HEK293 (cell line): ENCODE measurements at regions not wholly inside any gene's neighbourhood (a gene's known extent, or its start where the extent isn't known, plus 50 kb on each side); places are given as distances from the start of the nearest gene placed in this dataset.

Source experiments
- TF ChIP-seq, protein P1 (sequence below): fragments of 450-650 bp; formaldehyde crosslinking; IDR thresholded peaks from 2 replicates; pipeline ENCODE4 v1.5.1; 2016; ENCODE audit warnings: missing biosample characterization, missing genetic modification characterization
- TF ChIP-seq, protein P2 (sequence below): fragments of 450-650 bp; formaldehyde crosslinking; conservative IDR thresholded peaks from 2 replicates; pipeline ENCODE4 v1.5.1; 2016; ENCODE audit warnings: low read depth, missing biosample characterization, missing genetic modification characterization
- TF ChIP-seq, protein P3 (sequence below): IDR thresholded peaks from 2 replicates; pipeline ENCODE4 v1.6.1; 2011; ENCODE audit warnings: mild to moderate bottlenecking, low read depth, low read length, borderline replicate concordance
- TF ChIP-seq, protein P4 (sequence below): fragments of 450-650 bp; formaldehyde crosslinking; IDR thresholded peaks from 2 replicates; pipeline ENCODE4 v1.5.1; 2016; ENCODE audit warnings: missing biosample characterization, missing genetic modification characterization, low read depth

DNA sequence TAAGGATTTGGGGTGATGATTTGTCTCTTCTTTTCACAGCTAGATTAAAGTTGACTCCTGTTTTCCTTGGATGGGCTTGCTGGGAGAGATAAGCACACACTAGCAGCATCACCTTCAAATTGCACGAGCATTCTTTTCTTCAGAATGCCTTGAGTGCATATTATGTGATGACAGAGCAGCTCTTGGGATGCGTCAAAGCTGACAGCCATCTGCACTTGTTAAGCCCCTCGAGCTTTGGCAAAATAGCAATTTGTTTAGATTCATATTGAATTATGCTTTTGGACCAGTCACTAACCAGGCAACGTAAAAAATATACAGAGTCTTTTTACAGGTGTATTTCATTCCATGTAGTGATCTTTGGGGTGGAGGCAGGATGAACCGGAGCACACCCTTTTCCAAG is 407.0 kb downstream of the FUT8 start:
- TF ChIP-seq, protein P1, sequence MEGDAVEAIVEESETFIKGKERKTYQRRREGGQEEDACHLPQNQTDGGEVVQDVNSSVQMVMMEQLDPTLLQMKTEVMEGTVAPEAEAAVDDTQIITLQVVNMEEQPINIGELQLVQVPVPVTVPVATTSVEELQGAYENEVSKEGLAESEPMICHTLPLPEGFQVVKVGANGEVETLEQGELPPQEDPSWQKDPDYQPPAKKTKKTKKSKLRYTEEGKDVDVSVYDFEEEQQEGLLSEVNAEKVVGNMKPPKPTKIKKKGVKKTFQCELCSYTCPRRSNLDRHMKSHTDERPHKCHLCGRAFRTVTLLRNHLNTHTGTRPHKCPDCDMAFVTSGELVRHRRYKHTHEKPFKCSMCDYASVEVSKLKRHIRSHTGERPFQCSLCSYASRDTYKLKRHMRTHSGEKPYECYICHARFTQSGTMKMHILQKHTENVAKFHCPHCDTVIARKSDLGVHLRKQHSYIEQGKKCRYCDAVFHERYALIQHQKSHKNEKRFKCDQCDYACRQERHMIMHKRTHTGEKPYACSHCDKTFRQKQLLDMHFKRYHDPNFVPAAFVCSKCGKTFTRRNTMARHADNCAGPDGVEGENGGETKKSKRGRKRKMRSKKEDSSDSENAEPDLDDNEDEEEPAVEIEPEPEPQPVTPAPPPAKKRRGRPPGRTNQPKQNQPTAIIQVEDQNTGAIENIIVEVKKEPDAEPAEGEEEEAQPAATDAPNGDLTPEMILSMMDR (tag by site-specific recombination) = no peak
- TF ChIP-seq, protein P2, sequence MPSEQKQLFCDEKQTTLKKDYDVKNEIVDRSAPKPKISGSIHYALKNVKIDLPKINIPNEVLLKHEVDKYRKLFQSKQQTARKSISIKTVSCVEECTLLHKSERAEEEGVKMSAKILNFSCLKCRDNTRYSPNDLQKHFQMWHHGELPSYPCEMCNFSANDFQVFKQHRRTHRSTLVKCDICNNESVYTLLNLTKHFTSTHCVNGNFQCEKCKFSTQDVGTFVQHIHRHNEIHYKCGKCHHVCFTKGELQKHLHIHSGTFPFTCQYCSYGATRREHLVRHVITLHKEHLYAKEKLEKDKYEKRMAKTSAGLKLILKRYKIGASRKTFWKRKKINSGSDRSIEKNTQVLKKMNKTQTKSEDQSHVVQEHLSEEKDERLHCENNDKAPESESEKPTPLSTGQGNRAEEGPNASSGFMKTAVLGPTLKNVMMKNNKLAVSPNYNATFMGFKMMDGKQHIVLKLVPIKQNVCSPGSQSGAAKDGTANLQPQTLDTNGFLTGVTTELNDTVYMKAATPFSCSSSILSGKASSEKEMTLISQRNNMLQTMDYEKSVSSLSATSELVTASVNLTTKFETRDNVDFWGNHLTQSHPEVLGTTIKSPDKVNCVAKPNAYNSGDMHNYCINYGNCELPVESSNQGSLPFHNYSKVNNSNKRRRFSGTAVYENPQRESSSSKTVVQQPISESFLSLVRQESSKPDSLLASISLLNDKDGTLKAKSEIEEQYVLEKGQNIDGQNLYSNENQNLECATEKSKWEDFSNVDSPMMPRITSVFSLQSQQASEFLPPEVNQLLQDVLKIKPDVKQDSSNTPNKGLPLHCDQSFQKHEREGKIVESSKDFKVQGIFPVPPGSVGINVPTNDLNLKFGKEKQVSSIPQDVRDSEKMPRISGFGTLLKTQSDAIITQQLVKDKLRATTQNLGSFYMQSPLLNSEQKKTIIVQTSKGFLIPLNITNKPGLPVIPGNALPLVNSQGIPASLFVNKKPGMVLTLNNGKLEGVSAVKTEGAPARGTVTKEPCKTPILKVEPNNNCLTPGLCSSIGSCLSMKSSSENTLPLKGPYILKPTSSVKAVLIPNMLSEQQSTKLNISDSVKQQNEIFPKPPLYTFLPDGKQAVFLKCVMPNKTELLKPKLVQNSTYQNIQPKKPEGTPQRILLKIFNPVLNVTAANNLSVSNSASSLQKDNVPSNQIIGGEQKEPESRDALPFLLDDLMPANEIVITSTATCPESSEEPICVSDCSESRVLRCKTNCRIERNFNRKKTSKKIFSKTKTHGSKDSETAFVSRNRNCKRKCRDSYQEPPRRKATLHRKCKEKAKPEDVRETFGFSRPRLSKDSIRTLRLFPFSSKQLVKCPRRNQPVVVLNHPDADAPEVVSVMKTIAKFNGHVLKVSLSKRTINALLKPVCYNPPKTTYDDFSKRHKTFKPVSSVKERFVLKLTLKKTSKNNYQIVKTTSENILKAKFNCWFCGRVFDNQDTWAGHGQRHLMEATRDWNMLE (tag by site-specific recombination) = no peak
- TF ChIP-seq, protein P3, sequence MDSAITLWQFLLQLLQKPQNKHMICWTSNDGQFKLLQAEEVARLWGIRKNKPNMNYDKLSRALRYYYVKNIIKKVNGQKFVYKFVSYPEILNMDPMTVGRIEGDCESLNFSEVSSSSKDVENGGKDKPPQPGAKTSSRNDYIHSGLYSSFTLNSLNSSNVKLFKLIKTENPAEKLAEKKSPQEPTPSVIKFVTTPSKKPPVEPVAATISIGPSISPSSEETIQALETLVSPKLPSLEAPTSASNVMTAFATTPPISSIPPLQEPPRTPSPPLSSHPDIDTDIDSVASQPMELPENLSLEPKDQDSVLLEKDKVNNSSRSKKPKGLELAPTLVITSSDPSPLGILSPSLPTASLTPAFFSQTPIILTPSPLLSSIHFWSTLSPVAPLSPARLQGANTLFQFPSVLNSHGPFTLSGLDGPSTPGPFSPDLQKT = no peak
- TF ChIP-seq, protein P4, sequence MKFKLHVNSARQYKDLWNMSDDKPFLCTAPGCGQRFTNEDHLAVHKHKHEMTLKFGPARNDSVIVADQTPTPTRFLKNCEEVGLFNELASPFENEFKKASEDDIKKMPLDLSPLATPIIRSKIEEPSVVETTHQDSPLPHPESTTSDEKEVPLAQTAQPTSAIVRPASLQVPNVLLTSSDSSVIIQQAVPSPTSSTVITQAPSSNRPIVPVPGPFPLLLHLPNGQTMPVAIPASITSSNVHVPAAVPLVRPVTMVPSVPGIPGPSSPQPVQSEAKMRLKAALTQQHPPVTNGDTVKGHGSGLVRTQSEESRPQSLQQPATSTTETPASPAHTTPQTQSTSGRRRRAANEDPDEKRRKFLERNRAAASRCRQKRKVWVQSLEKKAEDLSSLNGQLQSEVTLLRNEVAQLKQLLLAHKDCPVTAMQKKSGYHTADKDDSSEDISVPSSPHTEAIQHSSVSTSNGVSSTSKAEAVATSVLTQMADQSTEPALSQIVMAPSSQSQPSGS (tag by site-specific recombination) = no peak
